GM12872 (cell line): ENCODE measurements at regions not wholly inside any gene's neighbourhood (a gene's known extent, or its start where the extent isn't known, plus 50 kb on each side); places are given as distances from the start of the nearest gene placed in this dataset.

Experiments
- CTCF ChIP-seq: IDR thresholded peaks from 3 replicates; pipeline ENCODE4 v1.5.1; 2011; ENCODE audit warnings: low read depth, mild to moderate bottlenecking, low read length, moderate library complexity; ENCODE audit not compliant: insufficient read depth

- TF ChIP-seq CTCF, result no peak
These were observed 67.1 kb upstream of the POU3F3 start for GRCh38 chr2:104786821-104787220.

GRCh38 chr2:104787298-104788065, 66.4 kb upstream of the POU3F3 start:
- TF ChIP-seq CTCF, result no peak

GRCh38 chr2:104788742-104789455, 65.0 kb upstream of the POU3F3 start:
- TF ChIP-seq CTCF, result no peak

GRCh38 chr2:104790100-104790811, 63.7 kb upstream of the POU3F3 start:
- no peak for TF ChIP-seq CTCF

GRCh38 chr2:104790901-104791495, 62.9 kb upstream of the POU3F3 start:
- no peak for TF ChIP-seq CTCF

- no peak for TF ChIP-seq CTCF
These were observed 59.9 kb upstream of the POU3F3 start for GRCh38 chr2:104793966-104794365.

GRCh38 chr2:104794441-104794840, 59.5 kb upstream of the POU3F3 start:
- no peak for TF ChIP-seq CTCF
